Right lobe of liver (tissue), 6 donors: ENCODE measurements at regions not wholly inside any gene's neighbourhood (a gene's known extent, or its start where the extent isn't known, plus 50 kb on each side); places are given as distances from the start of the nearest gene placed in this dataset.
A peak's percentile ranks its signal among the peaks of the same experiment; 100 is the strongest.

ENCODE experiments used
- ATAC-seq, 4 donors: fragments of 200-7000 bp; cut with Tn5 transposase; one replicate each; pipeline ENCODE4 v1.9.1; 2020; ENCODE audit warnings: mild to moderate bottlenecking in 4 of 4, moderate library complexity in 4 of 4
- DNase-seq, 3 donors: peaks; one replicate each; pipeline ENCODE4 v3.0.0-alpha.2; 2020
- H3K27ac ChIP-seq, 3 donors: fragments of 200-600 bp; one replicate each; pipeline ENCODE4 v1.8.0; 2022
- H3K27me3 ChIP-seq, 2 donors: fragments of 200-600 bp; one replicate each; pipeline ENCODE4 v1.8.0; 2022
- H3K36me3 ChIP-seq, 4 donors: fragments of 200-600 bp; sonication (generic) in 1 of 4; one replicate each; pipeline versions ENCODE4 v1.5.1 to v1.8.0; 2017 to 2022; ENCODE audit warnings: control low read depth in 1 of 4
- H3K4me1 ChIP-seq, 4 donors: fragments of 200-600 bp; sonication (generic) in 1 of 4; one replicate each; pipeline versions ENCODE4 v1.5.1 to v1.8.0; 2017 to 2022; ENCODE audit warnings: control low read depth in 1 of 4
- H3K4me3 ChIP-seq, 3 donors: fragments of 200-600 bp; one replicate each; pipeline ENCODE4 v1.8.0; 2022
- H3K9me3 ChIP-seq, 4 donors: fragments of 200-600 bp; sonication (generic) in 1 of 4; one replicate each; pipeline versions ENCODE4 v1.5.1 to v1.8.0; 2017 to 2022; ENCODE audit warnings: control low read depth in 1 of 4
- POLR2A ChIP-seq: fragments of 450-650 bp; IDR thresholded peaks from one replicate; pipeline ENCODE4 v1.6.1; 2017; ENCODE audit warnings: antibody characterized with exemption, mild to moderate bottlenecking
- WGBS: methylation state at CpG from one replicate; pipeline ENCODE4 v1.1.6; 2018; ENCODE audit warnings: low coverage, low lambda C conversion rate; ENCODE audit not compliant: insufficient coverage; ENCODE audit errors: missing lambda C conversion rate; 5-methylcytosine and 5-hydroxymethylcytosine counted together
- intact Hi-C, 2 donors: fragments of 100-400 bp; cut with DNase I; formaldehyde crosslinking; loops; one replicate each; pipeline versions ENCODE4 v1.11.2 to v1.14.1; 2022
- TF ChIP-seq, protein P1 (sequence below), 4 donors: fragments of 200-600 bp in 3 of 4; fragments of 450-650 bp in 1 of 4; IDR thresholded peaks; one replicate each; pipeline versions ENCODE4 v1.5.1 to v1.8.0; 2016 to 2022; ENCODE audit warnings: antibody characterized with exemption in 4 of 4, mild to moderate bottlenecking in 2 of 4
- donor health status: DM: no; HTN: yes; CAD: no.
- donor health status: DM: no; HTN: no; CAD: no.
- donor health status: DM: no; HTN: no; CAD: no.
- donor health status: DM: no; HTN: yes; CAD: no.
- donor health status: DM: no; HTN: yes; CAD: no.

DNA sequence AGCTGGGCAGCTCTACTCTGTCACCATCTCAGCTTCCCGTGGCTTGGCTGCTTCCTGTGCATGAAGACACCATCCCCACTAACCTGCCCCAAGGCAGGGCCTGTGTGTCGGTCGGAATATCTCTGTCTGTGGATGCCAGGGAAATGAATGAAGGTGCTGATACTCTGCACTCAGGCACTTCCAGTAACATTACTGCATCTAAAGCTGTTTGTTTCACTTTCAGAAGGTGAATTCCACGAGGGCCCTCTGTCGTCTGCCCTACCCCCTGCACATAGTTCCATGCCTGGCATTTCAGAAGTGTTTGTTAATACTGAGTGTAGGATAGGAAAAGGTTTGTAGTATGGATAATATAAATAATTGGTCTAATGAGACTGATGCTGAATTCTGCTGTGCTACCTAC lies 114.7 kb upstream of the GMDS start:
- intact Hi-C loops, result no loop called here
- Histone ChIP-seq H3K36me3 (no peaks in the 10 kb centered on the region), H3K4me1 (no peaks in the 10 kb centered on the region), H3K9me3 (no peaks in the 10 kb centered on the region), H3K4me3 (no peak overlapping the region), H3K27ac (no peak overlapping the region), H3K27me3 (no peaks in the 10 kb centered on the region)
- no CpG with 5 or more reads among the region's 5 CpGs for WGBS
- TF ChIP-seq, protein P1, sequence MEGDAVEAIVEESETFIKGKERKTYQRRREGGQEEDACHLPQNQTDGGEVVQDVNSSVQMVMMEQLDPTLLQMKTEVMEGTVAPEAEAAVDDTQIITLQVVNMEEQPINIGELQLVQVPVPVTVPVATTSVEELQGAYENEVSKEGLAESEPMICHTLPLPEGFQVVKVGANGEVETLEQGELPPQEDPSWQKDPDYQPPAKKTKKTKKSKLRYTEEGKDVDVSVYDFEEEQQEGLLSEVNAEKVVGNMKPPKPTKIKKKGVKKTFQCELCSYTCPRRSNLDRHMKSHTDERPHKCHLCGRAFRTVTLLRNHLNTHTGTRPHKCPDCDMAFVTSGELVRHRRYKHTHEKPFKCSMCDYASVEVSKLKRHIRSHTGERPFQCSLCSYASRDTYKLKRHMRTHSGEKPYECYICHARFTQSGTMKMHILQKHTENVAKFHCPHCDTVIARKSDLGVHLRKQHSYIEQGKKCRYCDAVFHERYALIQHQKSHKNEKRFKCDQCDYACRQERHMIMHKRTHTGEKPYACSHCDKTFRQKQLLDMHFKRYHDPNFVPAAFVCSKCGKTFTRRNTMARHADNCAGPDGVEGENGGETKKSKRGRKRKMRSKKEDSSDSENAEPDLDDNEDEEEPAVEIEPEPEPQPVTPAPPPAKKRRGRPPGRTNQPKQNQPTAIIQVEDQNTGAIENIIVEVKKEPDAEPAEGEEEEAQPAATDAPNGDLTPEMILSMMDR (IDR thresholded peaks at IDR 0.05), result no peak
- no peak for TF ChIP-seq POLR2A
- ATAC-seq, result no peak
- no peak for DNase-seq

DNA sequence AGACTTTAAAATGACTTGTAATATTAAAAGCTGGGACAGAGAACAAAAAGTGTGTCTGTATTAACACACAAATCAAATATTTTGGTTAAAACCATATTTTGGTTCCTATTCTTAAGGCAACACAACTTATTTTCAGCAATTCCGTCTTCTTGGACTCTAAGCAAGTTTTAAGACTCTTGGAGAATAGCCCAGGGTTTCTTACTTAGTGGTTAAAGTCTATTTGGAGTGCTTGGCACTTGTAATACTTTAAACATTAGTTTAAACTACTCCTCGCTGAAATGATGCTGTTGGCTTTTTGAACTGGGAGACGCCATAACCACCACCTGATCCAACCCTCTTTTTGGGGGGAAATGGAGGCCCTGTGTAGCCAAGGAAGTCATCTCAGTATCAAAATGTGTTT lies 109.7 kb upstream of the GMDS start:
- Histone ChIP-seq H3K36me3 (no peaks in the 10 kb centered on the region), H3K9me3 (no peaks in the 10 kb centered on the region), H3K4me1 (peaks cover 0 to 4% (median 0%) of the 10 kb centered on the region in 4 donors), H3K4me3 (no peak overlapping the region), H3K27me3 (no peaks in the 10 kb centered on the region), H3K27ac (no peak overlapping the region)
- 59% methylated on average over 3 of the region's 3 CpGs for WGBS
- TF ChIP-seq, protein P1 (IDR thresholded peaks at IDR 0.05), result no peak
- no peak for TF ChIP-seq POLR2A
- intact Hi-C loops, result loop anchor here in 1 of 2 donors (10.0 kb wide), 1 partner anchor 750 kb away; the partner anchor contains the start of gene FOXC1
- ATAC-seq (no peak), DNase-seq (no peak)

DNA sequence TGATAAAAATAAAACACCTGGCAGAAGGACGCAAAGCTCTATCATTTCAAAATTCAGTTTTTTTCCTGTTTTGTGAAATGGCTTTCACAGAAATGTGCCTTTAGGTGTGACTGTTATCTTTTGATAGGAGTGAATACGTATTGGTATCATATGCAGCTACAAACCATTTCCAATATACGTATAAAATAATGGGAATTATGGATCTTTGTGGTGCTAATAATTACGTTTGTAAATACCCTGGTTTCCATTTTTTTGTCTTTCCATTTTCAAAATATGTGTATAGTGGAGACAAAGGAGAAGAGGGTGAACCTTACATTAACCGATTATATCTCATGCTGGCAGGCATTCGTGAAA lies 108.7 kb upstream of the GMDS start:
- TF ChIP-seq POLR2A, result no peak
- TF ChIP-seq, protein P1 (IDR thresholded peaks at IDR 0.05), result no peak
- Histone ChIP-seq H3K36me3 (no peaks in the 10 kb centered on the region), H3K4me3 (no peak overlapping the region), H3K9me3 (no peaks in the 10 kb centered on the region), H3K4me1 (peaks cover 0 to 4% (median 0%) of the 10 kb centered on the region in 4 donors), H3K27ac (no peak overlapping the region), H3K27me3 (no peaks in the 10 kb centered on the region)
- ATAC-seq (no peak), DNase-seq (no peak)
- 58% methylated on average over 6 of the region's 6 CpGs for WGBS
- intact Hi-C loops, result loop anchor here in 1 of 2 donors (10.0 kb wide), 1 partner anchor 749 kb away; the partner anchor contains the start of gene FOXC1

DNA sequence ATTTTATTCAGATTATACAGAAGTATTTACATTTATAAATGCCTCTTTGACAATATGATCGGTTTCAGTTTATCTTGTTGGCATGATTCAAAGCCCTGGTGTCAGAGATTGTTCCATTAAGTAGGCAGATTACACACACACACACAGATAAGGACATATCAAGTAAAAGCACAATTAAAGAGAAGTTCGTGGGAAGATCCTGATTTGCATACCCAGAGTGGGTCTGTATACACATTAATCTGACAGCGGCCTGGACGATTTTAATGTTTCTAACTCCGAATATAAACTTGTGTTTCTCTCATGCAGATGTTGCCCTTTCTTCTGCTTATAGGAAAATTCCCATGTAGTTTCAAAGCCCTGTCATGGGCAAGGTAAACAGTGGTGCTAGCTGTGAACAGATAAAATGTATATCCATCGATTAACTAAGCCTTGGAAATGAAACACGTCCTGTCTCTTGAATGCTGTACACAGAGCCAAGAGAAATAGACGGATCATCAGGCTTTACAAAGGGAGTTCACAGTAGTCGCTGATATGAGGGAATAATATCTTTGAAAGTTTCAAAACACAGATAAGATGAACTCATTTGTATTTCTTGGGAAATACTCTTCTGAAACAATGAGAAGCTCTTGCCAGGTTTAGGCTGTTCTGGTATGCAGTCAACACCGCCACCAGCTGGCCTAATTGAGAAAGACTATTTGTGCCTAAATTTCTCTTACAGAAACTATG lies 108.2 kb upstream of the GMDS start:
- Histone ChIP-seq H3K4me1 (peaks cover 0 to 4% (median 0%) of the 10 kb centered on the region in 4 donors), H3K9me3 (no peaks in the 10 kb centered on the region), H3K27me3 (no peaks in the 10 kb centered on the region), H3K36me3 (no peaks in the 10 kb centered on the region), H3K4me3 (no peak overlapping the region), H3K27ac (no peak overlapping the region)
- 42% methylated on average over 10 of the region's 10 CpGs for WGBS
- peak in 2 of 3 donors; percentile 38 to 67 for DNase-seq
- intact Hi-C loops, result loop anchor here in 1 of 2 donors (10.0 kb wide), 1 partner anchor 749 kb away; the partner anchor contains the start of gene FOXC1
- no peak for TF ChIP-seq POLR2A
- TF ChIP-seq, protein P1 (IDR thresholded peaks at IDR 0.05), result peak; percentile 74 to 89 (median 82)
- peak; percentile 87 to 98 (median 92) for ATAC-seq
